SU-DHL-6 (cell line): ENCODE measurements at regions not wholly inside any gene's neighbourhood (a gene's known extent, or its start where the extent isn't known, plus 50 kb on each side); places are given as distances from the start of the nearest gene placed in this dataset.

Source experiments
- H2AFZ ChIP-seq: fragments of 200-600 bp; sonication (generic); 2 replicates; pipeline ENCODE4 v1.6.1; 2014; ENCODE audit warnings: low read depth, mild to moderate bottlenecking, moderate library complexity, mixed read lengths, antibody characterized with exemption, low read length; ENCODE audit not compliant: severe bottlenecking
- H3F3A ChIP-seq: fragments of 200-600 bp; shearing (Covaris generic); 2 replicates; pipeline ENCODE4 v1.6.0; 2016; ENCODE audit warnings: antibody characterized with exemption, mild to moderate bottlenecking; ENCODE audit not compliant: insufficient read depth
- H3K27ac ChIP-seq: fragments of 200-600 bp; sonication (generic); 2 replicates; pipeline ENCODE4 v1.5.1; 2016; ENCODE audit warnings: low read depth, mild to moderate bottlenecking, low read length, moderate library complexity, mixed read lengths
- H3K27me3 ChIP-seq: fragments of 200-600 bp; sonication (generic), shearing (Covaris generic); 2 replicates; pipeline ENCODE4 v1.6.0; 2014; ENCODE audit warnings: mild to moderate bottlenecking, low read length
- H3K36me3 ChIP-seq: fragments of 200-600 bp; sonication (generic); 2 replicates; pipeline ENCODE4 v1.6.1; 2014; ENCODE audit warnings: mild to moderate bottlenecking, low read length, mixed read lengths
- H3K4me2 ChIP-seq: fragments of 300-600, 200-600 bp; shearing (Covaris generic), sonication (generic); 2 replicates; pipeline ENCODE4 v1.6.0; 2014; ENCODE audit warnings: low read length, low read depth, mild to moderate bottlenecking; ENCODE audit not compliant: poor library complexity, severe bottlenecking
- H3K4me3 ChIP-seq: fragments of 200-600 bp; sonication (generic); 2 replicates; pipeline ENCODE4 v1.5.1; 2014; ENCODE audit warnings: antibody characterized with exemption, low read length, mild to moderate bottlenecking, mixed read lengths; ENCODE audit not compliant: insufficient read depth, poor library complexity, severe bottlenecking
- H3K79me2 ChIP-seq: fragments of 200-600 bp; sonication (generic); 2 replicates; pipeline ENCODE4 v1.6.1; 2014; ENCODE audit warnings: mild to moderate bottlenecking, low read length, moderate library complexity; ENCODE audit not compliant: insufficient read depth
- H3K9ac ChIP-seq: fragments of 200-600 bp; sonication (generic); 2 replicates; pipeline ENCODE4 v1.7.0; 2014; ENCODE audit warnings: mild to moderate bottlenecking, low read length
- H3K9me2 ChIP-seq: fragments of 200-600 bp; sonication (generic); replicated peaks from 2 replicates; pipeline ENCODE4 v1.6.1; 2014; ENCODE audit warnings: low read length; ENCODE audit not compliant: insufficient read depth
- H3K9me3 ChIP-seq: fragments of 200-600 bp; sonication (generic); 2 replicates; pipeline ENCODE4 v1.6.1; 2014; ENCODE audit warnings: low read length, mixed read lengths; ENCODE audit not compliant: insufficient read depth
- H4K20me1 ChIP-seq: fragments of 200-600 bp; sonication (generic); 2 replicates; pipeline ENCODE4 v1.6.1; 2014; ENCODE audit warnings: low read depth, mild to moderate bottlenecking, antibody characterized with exemption, low read length, moderate library complexity, mixed read lengths
- EZH2phosphoT487 ChIP-seq: fragments of 200-600 bp; sonication (generic), shearing (Covaris generic); conservative IDR thresholded peaks from 2 replicates; pipeline ENCODE4 v1.6.1; 2018; ENCODE audit warnings: mild to moderate bottlenecking, antibody characterized with exemption, low read length, moderate library complexity, mixed read lengths
- TF ChIP-seq, protein P1 (sequence below): fragments of 200-600 bp; sonication (generic); IDR thresholded peaks from one replicate; pipeline ENCODE4 v1.5.1; 2017; ENCODE audit warnings: antibody characterized with exemption, mild to moderate bottlenecking, low read length, moderate library complexity; ENCODE audit not compliant: insufficient read depth, poor library complexity, severe bottlenecking

DNA sequence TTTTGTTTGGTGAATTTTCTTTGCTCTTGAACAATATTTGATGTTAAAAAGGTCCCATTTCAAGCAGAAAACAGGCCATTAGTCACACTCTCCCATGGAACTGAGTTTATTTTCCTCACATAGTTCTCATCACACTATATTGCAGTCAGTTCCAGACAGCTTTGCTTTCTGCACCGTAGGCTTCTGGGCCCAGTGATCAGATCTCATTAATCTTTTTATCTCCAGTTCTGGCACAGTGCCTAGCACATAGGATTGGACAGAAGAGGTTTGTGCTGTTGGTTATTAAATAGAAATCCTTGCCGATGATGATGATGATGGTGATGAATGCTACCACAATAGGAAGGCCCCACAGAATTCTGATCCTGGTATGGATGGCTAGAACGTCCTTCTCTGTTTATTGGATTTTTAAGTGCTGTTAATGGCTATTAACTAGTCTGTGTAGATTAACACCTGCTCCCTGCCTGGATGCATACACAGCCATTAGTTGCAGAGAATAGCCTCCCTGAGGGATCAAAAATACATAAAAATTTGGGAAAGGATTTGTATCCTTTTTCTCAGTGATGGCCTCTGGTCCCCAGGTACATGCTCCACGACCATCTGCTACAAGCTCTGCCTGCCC lies 52.0 kb upstream of the NTRK2 start:
- Histone ChIP-seq H3K9me3 (no peaks in the 10 kb centered on the region), H3K4me2 (no peak overlapping the region), H2AFZ (no peak overlapping the region), H3K36me3 (no peaks in the 10 kb centered on the region), H3K4me3 (no peak overlapping the region), H3F3A (no peaks in the 10 kb centered on the region), H3K9ac (no peak overlapping the region), H3K9me2 (no peaks in the 10 kb centered on the region), H3K27ac (no peak overlapping the region), H3K79me2 (no peaks in the 10 kb centered on the region), H3K27me3 (no peaks in the 10 kb centered on the region), H4K20me1 (no peaks in the 10 kb centered on the region)
- TF ChIP-seq, protein P1, sequence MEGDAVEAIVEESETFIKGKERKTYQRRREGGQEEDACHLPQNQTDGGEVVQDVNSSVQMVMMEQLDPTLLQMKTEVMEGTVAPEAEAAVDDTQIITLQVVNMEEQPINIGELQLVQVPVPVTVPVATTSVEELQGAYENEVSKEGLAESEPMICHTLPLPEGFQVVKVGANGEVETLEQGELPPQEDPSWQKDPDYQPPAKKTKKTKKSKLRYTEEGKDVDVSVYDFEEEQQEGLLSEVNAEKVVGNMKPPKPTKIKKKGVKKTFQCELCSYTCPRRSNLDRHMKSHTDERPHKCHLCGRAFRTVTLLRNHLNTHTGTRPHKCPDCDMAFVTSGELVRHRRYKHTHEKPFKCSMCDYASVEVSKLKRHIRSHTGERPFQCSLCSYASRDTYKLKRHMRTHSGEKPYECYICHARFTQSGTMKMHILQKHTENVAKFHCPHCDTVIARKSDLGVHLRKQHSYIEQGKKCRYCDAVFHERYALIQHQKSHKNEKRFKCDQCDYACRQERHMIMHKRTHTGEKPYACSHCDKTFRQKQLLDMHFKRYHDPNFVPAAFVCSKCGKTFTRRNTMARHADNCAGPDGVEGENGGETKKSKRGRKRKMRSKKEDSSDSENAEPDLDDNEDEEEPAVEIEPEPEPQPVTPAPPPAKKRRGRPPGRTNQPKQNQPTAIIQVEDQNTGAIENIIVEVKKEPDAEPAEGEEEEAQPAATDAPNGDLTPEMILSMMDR, result no peak
- TF ChIP-seq EZH2phosphoT487, result no peak
